Glutamatergic neuron (in vitro differentiated cells): ENCODE measurements at regions not wholly inside any gene's neighbourhood (a gene's known extent, or its start where the extent isn't known, plus 50 kb on each side); places are given as distances from the start of the nearest gene placed in this dataset.

Experiments
- DNase-seq: peaks from one replicate; pipeline ENCODE4 v3.0.0; 2022
- H3K27ac Mint-ChIP-seq: one replicate; pipeline ENCODE4 v1.8.0; 2020; ENCODE audit warnings: mild to moderate bottlenecking, mixed read lengths, inconsistent platforms; ENCODE audit not compliant: unreplicated experiment
- H3K27me3 Mint-ChIP-seq: one replicate; pipeline ENCODE4 v1.8.0; 2020; ENCODE audit warnings: mild to moderate bottlenecking, moderate library complexity, mixed read lengths, inconsistent platforms; ENCODE audit not compliant: unreplicated experiment
- H3K36me3 Mint-ChIP-seq: one replicate; pipeline ENCODE4 v1.8.0; 2020; ENCODE audit warnings: mild to moderate bottlenecking, mixed read lengths, inconsistent platforms; ENCODE audit not compliant: unreplicated experiment
- H3K4me1 Mint-ChIP-seq: one replicate; pipeline ENCODE4 v1.8.0; 2020; ENCODE audit warnings: mild to moderate bottlenecking, low read depth, mixed read lengths, inconsistent platforms; ENCODE audit not compliant: unreplicated experiment
- H3K4me3 Mint-ChIP-seq: one replicate; pipeline ENCODE4 v1.8.0; 2020; ENCODE audit warnings: mild to moderate bottlenecking, mixed read lengths, inconsistent platforms; ENCODE audit not compliant: unreplicated experiment
- H3K9me3 Mint-ChIP-seq: one replicate; pipeline ENCODE4 v1.8.0; 2020; ENCODE audit warnings: mild to moderate bottlenecking, moderate library complexity, mixed read lengths, inconsistent platforms; ENCODE audit not compliant: unreplicated experiment
- TF ChIP-seq, protein P1 (sequence below): fragments of 200-600 bp; sonication (generic); IDR thresholded peaks from one replicate; pipeline ENCODE4 v1.5.0; 2021; ENCODE audit not compliant: partially characterized antibody, unreplicated experiment

DNA sequence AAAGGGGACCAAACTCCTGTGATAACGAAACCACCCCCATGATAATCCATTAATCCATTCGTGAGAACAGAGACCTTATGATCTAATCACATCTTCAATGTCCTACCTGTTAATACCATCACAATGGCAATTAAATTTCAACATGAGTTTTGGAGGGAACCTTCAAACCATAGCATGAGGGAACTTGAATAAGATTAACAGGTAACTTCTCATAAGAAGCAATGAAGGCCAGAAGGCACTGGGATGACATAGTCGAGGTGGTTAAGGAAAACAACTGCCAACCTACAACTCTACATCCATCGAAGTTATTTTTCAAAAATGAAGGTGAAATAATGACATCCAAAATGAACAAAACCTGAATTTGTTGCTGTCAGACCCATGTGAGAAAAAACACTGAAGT is 478.9 kb downstream of the EDEM1 start:
- H3K4me3 Mint-ChIP-seq = no peak overlapping the region
- H3K4me1 Mint-ChIP-seq = no peaks in the 10 kb centered on the region
- peaks cover 2% of the 10 kb centered on the region for H3K27me3 Mint-ChIP-seq
- TF ChIP-seq, protein P1, sequence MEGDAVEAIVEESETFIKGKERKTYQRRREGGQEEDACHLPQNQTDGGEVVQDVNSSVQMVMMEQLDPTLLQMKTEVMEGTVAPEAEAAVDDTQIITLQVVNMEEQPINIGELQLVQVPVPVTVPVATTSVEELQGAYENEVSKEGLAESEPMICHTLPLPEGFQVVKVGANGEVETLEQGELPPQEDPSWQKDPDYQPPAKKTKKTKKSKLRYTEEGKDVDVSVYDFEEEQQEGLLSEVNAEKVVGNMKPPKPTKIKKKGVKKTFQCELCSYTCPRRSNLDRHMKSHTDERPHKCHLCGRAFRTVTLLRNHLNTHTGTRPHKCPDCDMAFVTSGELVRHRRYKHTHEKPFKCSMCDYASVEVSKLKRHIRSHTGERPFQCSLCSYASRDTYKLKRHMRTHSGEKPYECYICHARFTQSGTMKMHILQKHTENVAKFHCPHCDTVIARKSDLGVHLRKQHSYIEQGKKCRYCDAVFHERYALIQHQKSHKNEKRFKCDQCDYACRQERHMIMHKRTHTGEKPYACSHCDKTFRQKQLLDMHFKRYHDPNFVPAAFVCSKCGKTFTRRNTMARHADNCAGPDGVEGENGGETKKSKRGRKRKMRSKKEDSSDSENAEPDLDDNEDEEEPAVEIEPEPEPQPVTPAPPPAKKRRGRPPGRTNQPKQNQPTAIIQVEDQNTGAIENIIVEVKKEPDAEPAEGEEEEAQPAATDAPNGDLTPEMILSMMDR = no peak
- peaks cover 5% of the 10 kb centered on the region for H3K36me3 Mint-ChIP-seq
- DNase-seq = no peak
- H3K27ac Mint-ChIP-seq = no peak overlapping the region
- H3K9me3 Mint-ChIP-seq = peaks cover 3% of the 10 kb centered on the region

GRCh38 chr3:5673521-5673920 is 486.0 kb downstream of the EDEM1 start:
- H3K9me3 Mint-ChIP-seq = peaks cover 2% of the 10 kb centered on the region
- peaks cover 6% of the 10 kb centered on the region for H3K36me3 Mint-ChIP-seq
- TF ChIP-seq, protein P1 = no peak

GRCh38 chr3:5675319-5675718 is 487.8 kb downstream of the EDEM1 start:
- H3K4me1 Mint-ChIP-seq = peaks cover 2% of the 10 kb centered on the region
- H3K9me3 Mint-ChIP-seq = peaks cover 2% of the 10 kb centered on the region
- TF ChIP-seq, protein P1 = no peak
- H3K4me3 Mint-ChIP-seq = no peak overlapping the region
- peaks cover 2% of the 10 kb centered on the region for H3K27me3 Mint-ChIP-seq
- DNase-seq = no peak
- H3K36me3 Mint-ChIP-seq = peaks cover 11% of the 10 kb centered on the region
- no peak overlapping the region for H3K27ac Mint-ChIP-seq

More at GRCh38 chr3:5673521-5673920, 486.0 kb downstream of the EDEM1 start:
- Mint-ChIP-seq H3K4me1 (peaks cover 2% of the 10 kb centered on the region), H3K27ac (no peak overlapping the region), H3K27me3 (peaks cover 2% of the 10 kb centered on the region), H3K4me3 (no peak overlapping the region)
- no peak for DNase-seq

DNA sequence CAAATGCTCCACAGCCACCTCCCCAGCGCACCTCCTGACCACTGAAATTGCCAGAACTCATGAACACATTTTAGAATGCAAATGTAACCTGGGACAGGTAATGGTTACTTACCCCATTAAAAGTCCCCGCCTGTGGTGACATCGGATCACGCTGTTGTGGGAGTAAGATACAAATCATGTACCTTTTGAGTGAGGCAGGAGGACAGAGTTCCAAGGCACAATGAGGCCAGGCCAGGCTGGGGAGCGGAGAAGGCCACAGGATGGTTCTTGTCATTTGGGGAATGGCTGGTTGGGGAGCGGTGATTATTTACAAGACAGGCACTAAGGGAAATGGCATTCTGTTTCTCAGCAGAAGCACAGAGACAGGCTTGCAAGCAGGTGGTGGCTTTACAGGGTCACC is 490.0 kb downstream of the EDEM1 start:
- no peak for DNase-seq
- Mint-ChIP-seq H3K36me3 (peaks cover 11% of the 10 kb centered on the region), H3K27me3 (no peaks in the 10 kb centered on the region), H3K9me3 (peaks cover 2% of the 10 kb centered on the region), H3K4me3 (no peak overlapping the region), H3K27ac (no peak overlapping the region), H3K4me1 (peaks cover 2% of the 10 kb centered on the region)
- TF ChIP-seq, protein P1 = no peak

DNA sequence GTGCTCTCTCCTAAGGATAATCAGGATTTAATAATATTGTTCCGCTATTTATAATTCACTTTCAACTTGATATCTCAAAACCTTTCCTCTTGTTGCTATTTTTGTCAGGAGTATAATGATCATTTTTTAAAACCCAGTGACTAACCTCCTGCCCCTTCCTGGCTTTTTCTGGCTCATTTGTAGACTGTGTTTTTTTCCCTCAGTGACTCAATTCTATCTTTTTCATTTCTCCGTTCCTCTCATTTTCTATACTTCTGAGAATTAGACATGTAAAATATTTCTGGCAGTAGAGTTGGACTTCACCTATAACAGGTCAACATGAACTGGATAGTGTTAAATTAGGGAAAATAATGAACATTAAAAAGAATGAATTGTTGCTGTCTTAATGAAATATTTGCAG is 490.7 kb downstream of the EDEM1 start:
- Mint-ChIP-seq H3K4me1 (peaks cover 2% of the 10 kb centered on the region), H3K27me3 (no peaks in the 10 kb centered on the region)

More for the DNA sequence above, 490.7 kb downstream of the EDEM1 start:
- no peak overlapping the region for H3K27ac Mint-ChIP-seq
- DNase-seq = no peak
- TF ChIP-seq, protein P1 = no peak
- peaks cover 2% of the 10 kb centered on the region for H3K9me3 Mint-ChIP-seq
- peaks cover 11% of the 10 kb centered on the region for H3K36me3 Mint-ChIP-seq
- H3K4me3 Mint-ChIP-seq = no peak overlapping the region
